ENCODE measurements at regions not wholly inside any gene's neighbourhood (a gene's known extent, or its start where the extent isn't known, plus 50 kb on each side); places are given as distances from the start of the nearest gene placed in this dataset.
"Not testable (repeated sequence)": the region's sequence is repeated elsewhere in the genome, so short reads cannot be mapped to it uniquely, and the experiment has no call there.

GRCh38 chr2:173571021-173571821, 216.5 kb downstream of the CDCA7 start:
- Histone ChIP-seq H3K4me1 (ENCODE audit: insufficient read depth, low read length) (no peaks in the 10 kb centered on the region), H3K4me3 (ENCODE audit: low read length in 2 of 2) (no peak overlapping the region), H3K27me3 (ENCODE audit: insufficient read depth, low read length) (no peaks in the 10 kb centered on the region), H3K9me3 (ENCODE audit: control insufficient read depth in 1 of 2, low read length in 2 of 2) (no peaks in the 10 kb centered on the region), H3K36me3 (ENCODE audit: insufficient read depth, low read length) (no peaks in the 10 kb centered on the region), H3K27ac (ENCODE audit: low read depth, low read length) (no peak overlapping the region)
- H3K27ac Mint-ChIP-seq: peak overlapping the region in 1 of 7 donors; percentile 1
- intact Hi-C loops (cut with micrococcal nuclease): loop anchor here (5.0 kb wide), 1 partner anchor 771 kb away; no protein-coding TSS in a partner anchor
- no peak for DNase-seq
- ChIA-PET POLR2A (ENCODE audit: partially characterized antibody) (no interaction called here), CTCF (ENCODE audit: partially characterized antibody) (no interaction called here)
- H3K4me3 Mint-ChIP-seq: peak overlapping the region in 1 of 8 donors; percentile 29
- peaks cover 0 to 5% (median 0%) of the 10 kb centered on the region in 8 donors for H3K9me3 Mint-ChIP-seq
- peaks cover 0 to 9% (median 4%) of the 10 kb centered on the region in 4 donors for H3K4me1 Mint-ChIP-seq
- H3K27me3 Mint-ChIP-seq: peaks cover 2 to 12% of the 10 kb centered on the region in 2 donors
- H3K36me3 Mint-ChIP-seq: no peaks in the 10 kb centered on the region

DNA sequence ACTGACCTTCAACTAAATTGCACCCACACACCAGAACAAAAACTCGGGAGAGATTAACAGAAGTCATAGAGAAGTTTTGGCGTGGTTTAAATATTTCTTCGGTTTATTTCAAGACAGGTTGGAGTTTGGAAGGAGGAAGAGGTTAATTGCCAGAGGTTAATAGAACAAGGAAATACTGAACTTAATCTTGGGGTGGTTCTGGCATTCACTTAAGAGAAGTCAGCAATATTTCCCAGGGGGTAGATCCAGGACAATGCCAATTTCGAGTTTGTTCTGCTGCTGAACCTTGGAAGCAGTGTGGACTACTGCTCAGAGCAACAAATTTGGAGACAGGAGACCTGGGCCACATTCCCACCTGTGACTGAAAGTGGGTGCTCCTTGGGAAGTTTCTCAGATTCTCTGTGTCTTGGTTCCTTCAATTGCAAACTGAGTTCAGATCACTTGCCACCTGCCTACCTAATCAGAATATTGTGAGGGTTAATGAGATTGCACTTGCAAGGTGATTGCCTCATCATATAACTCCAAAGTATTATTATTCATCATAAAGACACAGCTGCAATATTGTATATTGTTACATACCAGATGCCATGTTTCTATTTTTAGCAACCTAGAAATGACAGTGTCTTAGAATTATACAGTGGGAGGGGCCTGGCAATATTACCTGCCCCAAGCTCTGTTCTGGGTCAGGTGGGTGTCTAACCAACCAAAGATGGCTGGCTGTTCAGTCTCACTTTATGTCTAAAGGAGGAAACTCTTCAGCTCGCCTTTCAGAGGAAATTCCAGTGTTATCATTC, 217.4 kb downstream of the CDCA7 start:
- intact Hi-C loops (cut with micrococcal nuclease): loop anchor here (5.0 kb wide), 1 partner anchor 770 kb away; no protein-coding TSS in a partner anchor
- Mint-ChIP-seq H3K27ac (no peak overlapping the region), H3K4me3 (no peak overlapping the region), H3K27me3 (peaks cover 2 to 12% of the 10 kb centered on the region in 2 donors), H3K36me3 (no peaks in the 10 kb centered on the region), H3K9me3 (peaks cover 0 to 5% (median 0%) of the 10 kb centered on the region in 8 donors), H3K4me1 (peaks cover 0 to 9% (median 4%) of the 10 kb centered on the region in 4 donors)
- H3K27me3 ChIP-seq (ENCODE audit: insufficient read depth, low read length): no peaks in the 10 kb centered on the region
- POLR2A ChIA-PET (ENCODE audit: partially characterized antibody): no interaction called here
- H3K9me3 ChIP-seq (ENCODE audit: control insufficient read depth in 1 of 2, low read length in 2 of 2): no peaks in the 10 kb centered on the region
- no peak for DNase-seq
- H3K27ac ChIP-seq (ENCODE audit: low read depth, low read length): no peak overlapping the region
- H3K4me1 ChIP-seq (ENCODE audit: insufficient read depth, low read length): no peaks in the 10 kb centered on the region
- H3K4me3 ChIP-seq (ENCODE audit: low read length in 2 of 2): no peak overlapping the region
- CTCF ChIA-PET (ENCODE audit: partially characterized antibody): no interaction called here
- no peaks in the 10 kb centered on the region for H3K36me3 ChIP-seq (ENCODE audit: insufficient read depth, low read length)

- peaks cover 0 to 9% (median 4%) of the 10 kb centered on the region in 4 donors for H3K4me1 Mint-ChIP-seq
- Histone ChIP-seq H3K27ac (ENCODE audit: low read depth, low read length) (no peak overlapping the region), H3K27me3 (ENCODE audit: insufficient read depth, low read length) (no peaks in the 10 kb centered on the region), H3K9me3 (ENCODE audit: control insufficient read depth in 1 of 2, low read length in 2 of 2) (no peaks in the 10 kb centered on the region), H3K36me3 (ENCODE audit: insufficient read depth, low read length) (no peaks in the 10 kb centered on the region), H3K4me1 (ENCODE audit: insufficient read depth, low read length) (no peaks in the 10 kb centered on the region), H3K4me3 (ENCODE audit: low read length in 2 of 2) (no peak overlapping the region)
- peaks cover 0 to 5% (median 0%) of the 10 kb centered on the region in 8 donors for H3K9me3 Mint-ChIP-seq
- no peak for DNase-seq
- H3K27ac Mint-ChIP-seq: no peak overlapping the region
- no peak overlapping the region for H3K4me3 Mint-ChIP-seq
- ChIA-PET CTCF (ENCODE audit: partially characterized antibody) (no interaction called here), POLR2A (ENCODE audit: partially characterized antibody) (no interaction called here)
- peaks cover 2 to 12% of the 10 kb centered on the region in 2 donors for H3K27me3 Mint-ChIP-seq
- intact Hi-C loops (cut with micrococcal nuclease): loop anchor here (5.0 kb wide), 1 partner anchor 769 kb away; no protein-coding TSS in a partner anchor
- H3K36me3 Mint-ChIP-seq: no peaks in the 10 kb centered on the region
Measured at GRCh38 chr2:173572848-173573247, 218.2 kb downstream of the CDCA7 start.

DNA sequence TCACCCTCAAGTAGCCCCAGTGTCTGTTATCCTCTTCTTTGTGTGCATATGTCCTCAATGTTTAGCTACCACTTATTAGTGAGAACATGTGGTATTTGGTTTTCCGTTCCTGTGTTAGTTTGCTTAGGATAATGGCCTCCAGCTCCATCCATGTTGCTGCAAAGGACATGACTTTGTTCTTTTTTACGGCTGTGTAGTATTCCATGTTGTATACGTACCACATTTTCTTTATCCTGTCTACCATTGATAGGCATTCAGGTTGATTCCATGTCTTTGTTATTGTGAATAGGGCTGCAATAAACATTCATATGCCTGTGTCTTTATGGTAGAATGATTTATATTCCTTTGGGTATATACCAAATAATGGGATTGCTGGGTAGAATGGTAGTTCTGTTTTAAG, 219.1 kb downstream of the CDCA7 start:
- H3K4me1 ChIP-seq (ENCODE audit: insufficient read depth, low read length); H3K9me3 Mint-ChIP-seq; H3K36me3 ChIP-seq (ENCODE audit: insufficient read depth, low read length); H3K36me3 Mint-ChIP-seq; H3K4me3 ChIP-seq (ENCODE audit: low read length in 2 of 2); H3K4me3 Mint-ChIP-seq; CTCF ChIA-PET (ENCODE audit: partially characterized antibody); DNase-seq; H3K27ac ChIP-seq (ENCODE audit: low read depth, low read length); H3K27ac Mint-ChIP-seq; H3K27me3 ChIP-seq (ENCODE audit: insufficient read depth, low read length); H3K4me1 Mint-ChIP-seq; H3K9me3 ChIP-seq (ENCODE audit: control insufficient read depth in 1 of 2, low read length in 2 of 2); POLR2A ChIA-PET (ENCODE audit: partially characterized antibody): not testable (repeated sequence)
- intact Hi-C loops (cut with micrococcal nuclease): loop anchor here (5.0 kb wide), 1 partner anchor 769 kb away; no protein-coding TSS in a partner anchor
- peaks cover 2 to 10% of the 10 kb centered on the region in 2 donors for H3K27me3 Mint-ChIP-seq

DNA sequence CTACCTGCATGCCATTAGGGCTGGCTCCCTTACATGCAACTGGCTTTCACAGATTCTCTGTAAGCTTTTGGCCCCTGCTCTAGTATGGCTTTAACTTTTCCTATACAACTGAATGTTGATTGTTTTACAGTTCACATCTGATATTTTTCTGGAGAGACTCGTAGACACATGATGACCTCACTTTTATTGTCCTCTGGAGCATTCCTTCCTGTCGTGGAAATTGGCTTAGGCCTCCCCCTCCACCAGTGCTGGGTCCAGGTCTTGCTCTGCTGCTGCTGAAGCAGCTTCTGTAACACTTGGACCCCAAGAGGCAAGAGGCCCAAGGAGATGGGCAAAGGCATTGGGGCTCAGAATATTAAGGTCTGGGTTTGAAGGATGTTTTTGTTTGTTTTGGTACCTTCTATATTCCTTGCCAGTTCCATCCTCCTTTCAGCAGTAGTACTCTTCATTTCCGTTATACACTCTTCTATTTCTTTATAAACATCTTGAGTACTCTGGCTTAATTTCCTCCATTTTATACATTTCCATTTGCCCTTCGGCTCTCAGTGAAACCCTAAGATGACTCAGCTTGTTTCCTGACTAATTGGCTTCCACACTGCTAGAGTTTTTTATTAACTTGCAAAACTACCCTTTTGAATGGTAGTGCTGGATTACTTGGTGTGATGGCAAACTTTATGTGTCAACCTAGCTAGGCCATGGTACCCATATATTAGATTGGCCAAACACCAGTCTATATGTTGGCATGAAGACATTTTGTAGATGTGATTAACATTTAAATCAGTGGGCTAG, 219.8 kb downstream of the CDCA7 start:
- no peaks in the 10 kb centered on the region for H3K36me3 Mint-ChIP-seq
- Histone ChIP-seq H3K36me3 (ENCODE audit: insufficient read depth, low read length) (no peaks in the 10 kb centered on the region), H3K9me3 (ENCODE audit: control insufficient read depth in 1 of 2, low read length in 2 of 2) (no peaks in the 10 kb centered on the region), H3K4me1 (ENCODE audit: insufficient read depth, low read length) (no peaks in the 10 kb centered on the region), H3K27ac (ENCODE audit: low read depth, low read length) (no peak overlapping the region), H3K4me3 (ENCODE audit: low read length in 2 of 2) (no peak overlapping the region), H3K27me3 (ENCODE audit: insufficient read depth, low read length) (no peaks in the 10 kb centered on the region)
- H3K4me3 Mint-ChIP-seq: no peak overlapping the region
- no peak overlapping the region for H3K27ac Mint-ChIP-seq
- intact Hi-C loops (cut with micrococcal nuclease): loop anchor here (5.0 kb wide), 1 partner anchor 768 kb away; no protein-coding TSS in a partner anchor
- POLR2A ChIA-PET (ENCODE audit: partially characterized antibody): no interaction called here
- no peak for DNase-seq
- peaks cover 0 to 5% (median 0%) of the 10 kb centered on the region in 8 donors for H3K9me3 Mint-ChIP-seq
- H3K4me1 Mint-ChIP-seq: peaks cover 0 to 9% (median 4%) of the 10 kb centered on the region in 4 donors
- H3K27me3 Mint-ChIP-seq: peaks cover 2 to 10% of the 10 kb centered on the region in 2 donors
- CTCF ChIA-PET (ENCODE audit: partially characterized antibody): no interaction called here

- Histone ChIP-seq H3K9me3 (ENCODE audit: control insufficient read depth in 1 of 2, low read length in 2 of 2) (no peaks in the 10 kb centered on the region), H3K4me1 (ENCODE audit: insufficient read depth, low read length) (no peaks in the 10 kb centered on the region), H3K4me3 (ENCODE audit: low read length in 2 of 2) (no peak overlapping the region), H3K27me3 (ENCODE audit: insufficient read depth, low read length) (no peaks in the 10 kb centered on the region), H3K27ac (ENCODE audit: low read depth, low read length) (no peak overlapping the region), H3K36me3 (ENCODE audit: insufficient read depth, low read length) (no peaks in the 10 kb centered on the region)
- H3K9me3 Mint-ChIP-seq: peaks cover 0 to 5% (median 0%) of the 10 kb centered on the region in 8 donors
- POLR2A ChIA-PET (ENCODE audit: partially characterized antibody): no interaction called here
- no peak overlapping the region for H3K27ac Mint-ChIP-seq
- H3K4me1 Mint-ChIP-seq: no peaks in the 10 kb centered on the region
- no peak overlapping the region for H3K4me3 Mint-ChIP-seq
- peaks cover 0 to 4% of the 10 kb centered on the region in 2 donors for H3K27me3 Mint-ChIP-seq
- CTCF ChIA-PET (ENCODE audit: partially characterized antibody): no interaction called here
- DNase-seq: no peak
- no peaks in the 10 kb centered on the region for H3K36me3 Mint-ChIP-seq
- intact Hi-C loops (cut with micrococcal nuclease): no loop called here
Measured at GRCh38 chr2:173578404-173579107, 223.9 kb downstream of the CDCA7 start.
